GM18502 (cell line): ENCODE measurements at regions not wholly inside any gene's neighbourhood (a gene's known extent, or its start where the extent isn't known, plus 50 kb on each side); places are given as distances from the start of the nearest gene placed in this dataset.
"Not testable (repeated sequence)": the region's sequence is repeated elsewhere in the genome, so short reads cannot be mapped to it uniquely, and the experiment has no call there.

Source experiments
- ATAC-seq: cut with Tn5 transposase; IDR thresholded peaks from one replicate; pipeline ENCODE4 v1.9.1; 2021; ENCODE audit warnings: mild to moderate bottlenecking; ENCODE audit not compliant: unreplicated experiment, poor library complexity

- ATAC-seq = no peak
Observed at GRCh38 chrX:40849906-40850823, 114.8 kb upstream of the MED14 start.

- no peak for ATAC-seq
Observed at GRCh38 chrX:40852586-40852985, 117.2 kb upstream of the MED14 start.

GRCh38 chrX:40853004-40853815 lies 117.9 kb upstream of the MED14 start:
- no peak for ATAC-seq

- ATAC-seq = no peak
Observed at GRCh38 chrX:40853816-40854123, 118.4 kb upstream of the MED14 start.

- no peak for ATAC-seq
Observed at GRCh38 chrX:40854242-40854641, 118.9 kb upstream of the MED14 start.

GRCh38 chrX:40855411-40855810 lies 120.1 kb upstream of the MED14 start:
- ATAC-seq = no peak

- ATAC-seq = no peak
Observed at GRCh38 chrX:40855932-40856515, 120.7 kb upstream of the MED14 start.

- not testable (repeated sequence) for ATAC-seq
Observed at GRCh38 chrX:40861952-40862554, 126.7 kb upstream of the MED14 start.

GRCh38 chrX:40863260-40863659 lies 127.9 kb upstream of the MED14 start:
- ATAC-seq = not testable (repeated sequence)

GRCh38 chrX:40863671-40864070 lies 128.3 kb upstream of the MED14 start:
- ATAC-seq = no peak

- no peak for ATAC-seq
Observed at GRCh38 chrX:40864972-40865371, 129.6 kb upstream of the MED14 start.

GRCh38 chrX:40866893-40867292 lies 131.6 kb upstream of the MED14 start:
- ATAC-seq = no peak

GRCh38 chrX:40867352-40867751 lies 132.0 kb upstream of the MED14 start:
- ATAC-seq = no peak

- no peak for ATAC-seq
Observed at GRCh38 chrX:40868868-40869267, 133.5 kb upstream of the MED14 start.

- ATAC-seq = not testable (repeated sequence)
Observed at GRCh38 chrX:40870982-40871381, 135.6 kb upstream of the MED14 start.

GRCh38 chrX:40871385-40872082 lies 136.2 kb upstream of the MED14 start:
- peak; percentile 76 for ATAC-seq

- no peak for ATAC-seq
Observed at GRCh38 chrX:40872351-40872750, 137.0 kb upstream of the MED14 start.

- ATAC-seq = no peak
Observed at GRCh38 chrX:40875476-40875875, 140.1 kb upstream of the MED14 start.

GRCh38 chrX:40877887-40878286 lies 142.5 kb upstream of the MED14 start:
- ATAC-seq = no peak

- no peak for ATAC-seq
Observed at GRCh38 chrX:40878766-40879165, 143.4 kb upstream of the MED14 start.
